GM12878 (cell line): ENCODE measurements at regions not wholly inside any gene's neighbourhood (a gene's known extent, or its start where the extent isn't known, plus 50 kb on each side); places are given as distances from the start of the nearest gene placed in this dataset.
"Not testable (repeated sequence)": the region's sequence is repeated elsewhere in the genome, so short reads cannot be mapped to it uniquely, and the experiment has no call there.

Experiments used
- ATAC-seq: fragments of 200-7000 bp; cut with Tn5 transposase; 3 replicates; pipeline ENCODE4 v1.9.1; 2020; ENCODE audit warnings: mild to moderate bottlenecking, moderate library complexity
- BruUV-seq: library from RNA; stranded (reverse); fragments of 400-500 nt; replicated peaks from 2 replicates; lab custom pipeline; 2021; lab: Mats Ljungman, UMichigan
- CTCF ChIA-PET: fragments of 300-600 bp; sonication (Branson Sonifier 250); formaldehyde crosslinking; extraction: SDS; loops from one replicate; lab custom pipeline; 2021; ENCODE audit warnings: inconsistent platforms; lab: Yijun Ruan, JAX
- POLR2A ChIA-PET: fragments of 350-600 bp; formaldehyde crosslinking; extraction: SDS; loops from one replicate; lab custom pipeline; 2021; ENCODE audit warnings: inconsistent platforms; lab: Charles Lee
- RAD21 ChIA-PET: fragments of 300-600 bp; sonication (Branson Sonifier 250); formaldehyde crosslinking; loops from one replicate; lab custom pipeline; 2023; ENCODE audit warnings: antibody characterized with exemption; ENCODE audit not compliant: unreplicated experiment; lab: Charles Lee
- SMC1A ChIA-PET: fragments of 300-600 bp; sonication (Branson Sonifier 250); formaldehyde crosslinking; loops from one replicate; lab custom pipeline; 2023; ENCODE audit not compliant: unreplicated experiment, uncharacterized antibody; lab: Charles Lee
- DNase-seq: peaks from one replicate; pipeline ENCODE4 v3.0.0-alpha.2; 2011; ENCODE audit warnings: low read depth, low spot score
- FAIRE-seq: peaks from 3 replicates; lab custom pipeline; 2011; peaks lifted over from hg19 to GRCh38; lab: Jason Lieb, UNC
- H2AFZ ChIP-seq: 2 replicates; pipeline ENCODE4 v1.6.0; 2011; ENCODE audit warnings: low read depth, low read length, control low read depth; ENCODE audit not compliant: control insufficient read depth
- H3K27ac ChIP-seq: 2 replicates; pipeline ENCODE4 v1.5.1; 2011; ENCODE audit warnings: control low read depth; ENCODE audit not compliant: control insufficient read depth, insufficient read depth
- H3K27me3 ChIP-seq, 2 experiments: replicated peaks in 1 of 2; 2 replicates each; pipeline versions ENCODE4 v1.6.0 to v1.6.1; 2011; ENCODE audit warnings: low read length in 1 of 2; ENCODE audit not compliant: control insufficient read depth in 2 of 2, insufficient read depth in 2 of 2
- H3K36me3 ChIP-seq, 2 experiments: 2 replicates each; pipeline ENCODE4 v1.5.1; 2011; ENCODE audit warnings: low read length in 1 of 2; ENCODE audit not compliant: control insufficient read depth in 2 of 2, insufficient read depth in 2 of 2
- H3K4me1 ChIP-seq: 2 replicates; pipeline ENCODE4 v1.6.1; 2011; ENCODE audit warnings: mild to moderate bottlenecking, low read length, moderate library complexity, mixed read lengths; ENCODE audit not compliant: control insufficient read depth, insufficient read depth
- H3K4me2 ChIP-seq: 2 replicates; pipeline ENCODE4 v1.6.0; 2011; ENCODE audit warnings: control low read depth; ENCODE audit not compliant: control insufficient read depth, insufficient read depth
- H3K4me3 ChIP-seq: fragments of 200-600 bp; sonication (generic); 2 replicates; pipeline ENCODE4 v1.5.1; 2016
- H3K79me2 ChIP-seq: 2 replicates; pipeline ENCODE4 v1.6.0; 2011; ENCODE audit warnings: low read length; ENCODE audit not compliant: control insufficient read depth, insufficient read depth
- H3K9ac ChIP-seq: 2 replicates; pipeline ENCODE4 v1.8.0; 2011; ENCODE audit warnings: low read length, control low read depth, mixed read lengths; ENCODE audit not compliant: control insufficient read depth, insufficient read depth
- H3K9me3 ChIP-seq: replicated peaks from 3 replicates; pipeline ENCODE4 v1.5.1; 2011; ENCODE audit warnings: mild to moderate bottlenecking, low read length; ENCODE audit not compliant: control insufficient read depth, insufficient read depth
- H4K20me1 ChIP-seq: 2 replicates; pipeline ENCODE4 v1.6.0; 2011; ENCODE audit not compliant: control insufficient read depth, insufficient read depth
- SMAD1 ChIP-seq: fragments of 450-650 bp; IDR thresholded peaks from 2 replicates; pipeline ENCODE4 v1.6.1; 2018; ENCODE audit warnings: mild to moderate bottlenecking, low read depth; ENCODE audit not compliant: partially characterized antibody
- ZNF592 ChIP-seq: fragments of 450-650 bp; IDR thresholded peaks from 2 replicates; pipeline ENCODE4 v1.6.1; 2017; ENCODE audit warnings: mild to moderate bottlenecking, moderate library complexity
- WGBS: methylation state at CpG from one replicate; pipeline ENCODE4 v1.1.6; 2016; ENCODE audit warnings: low lambda C conversion rate; ENCODE audit not compliant: insufficient replicate concordance, insufficient coverage; ENCODE audit errors: missing lambda C conversion rate; 5-methylcytosine and 5-hydroxymethylcytosine counted together
- in situ Hi-C: fragments of 300-500 bp; cut with MboI; formaldehyde crosslinking; loops from 9 replicates; pipeline ENCODE4 v1.14.3; 2018; ENCODE audit warnings: mixed read lengths
- intact Hi-C: fragments of 100-400 bp; cut with micrococcal nuclease; formaldehyde crosslinking; loops from one replicate; pipeline ENCODE4 v1.14.2; 2022; ENCODE audit not compliant: unreplicated experiment

- no peak for TF ChIP-seq ZNF592
- no peak for TF ChIP-seq SMAD1
Measured at GRCh38 chr10:91740353-91740924, 57.8 kb upstream of the TNKS2 start (continued).

GRCh38 chr10:91732265-91732664 lies 66.0 kb upstream of the TNKS2 start:
- DNase-seq, H3K79me2 ChIP-seq, H3K9ac ChIP-seq, H3K9me3 ChIP-seq, H3K4me1 ChIP-seq, H3K4me2 ChIP-seq, H3K36me3 ChIP-seq, ATAC-seq, intact Hi-C loops, SMC1A ChIA-PET, RAD21 ChIA-PET, H3K4me3 ChIP-seq, FAIRE-seq, H4K20me1 ChIP-seq, H3K27me3 ChIP-seq, BruUV-seq, in situ Hi-C loops, H2AFZ ChIP-seq, H3K27ac ChIP-seq, CTCF ChIA-PET: not testable (repeated sequence)
- POLR2A ChIA-PET: interaction anchor here (0.7 kb wide), 1 partner anchor 788 kb away, joined by 8 read pairs; no protein-coding TSS in a partner anchor
- WGBS: 41% methylated on average over 3 of the region's 3 CpGs

- H3K4me2 ChIP-seq, H3K27ac ChIP-seq, H3K9ac ChIP-seq, H2AFZ ChIP-seq, BruUV-seq, POLR2A ChIA-PET, DNase-seq, RAD21 ChIA-PET, FAIRE-seq, intact Hi-C loops, ATAC-seq, H3K79me2 ChIP-seq, H4K20me1 ChIP-seq, H3K4me1 ChIP-seq, H3K36me3 ChIP-seq, H3K9me3 ChIP-seq, H3K4me3 ChIP-seq, SMC1A ChIA-PET, H3K27me3 ChIP-seq, in situ Hi-C loops: not testable (repeated sequence)
- CTCF ChIA-PET: interaction anchor here (0.6 kb wide), 1 partner anchor 1749 kb away, joined by 3 read pairs; no protein-coding TSS in a partner anchor
Measured at GRCh38 chr10:91729339-91729738, 68.9 kb upstream of the TNKS2 start.
